Glomerular visceral epithelial cell (primary cell): ENCODE measurements at regions not wholly inside any gene's neighbourhood (a gene's known extent, or its start where the extent isn't known, plus 50 kb on each side); places are given as distances from the start of the nearest gene placed in this dataset.
"Not testable (repeated sequence)": the region's sequence is repeated elsewhere in the genome, so short reads cannot be mapped to it uniquely, and the experiment has no call there.

Experiments
- DNase-seq: peaks from one replicate; pipeline ENCODE4 v3.0.0-alpha.2; 2016; ENCODE audit errors: extremely low spot score

DNA sequence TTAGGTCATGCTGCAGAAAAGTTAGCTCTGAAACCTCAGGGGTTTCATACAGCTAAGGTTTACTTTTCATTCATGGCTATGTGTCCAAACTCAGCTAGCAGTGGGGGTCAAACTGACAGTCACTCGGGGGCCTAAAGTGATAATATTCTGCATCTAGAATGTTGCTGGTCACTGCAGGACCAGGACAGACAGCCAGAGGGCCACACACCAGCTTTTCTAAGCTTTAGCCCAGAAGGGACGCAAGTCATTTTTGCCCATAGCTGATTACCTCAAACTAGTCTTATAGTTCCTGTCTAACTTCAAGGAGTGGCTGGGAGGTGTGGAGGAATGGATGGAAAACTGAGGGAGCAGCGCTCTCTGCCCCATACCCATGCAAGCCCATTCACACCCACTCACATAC lies 163.0 kb upstream of the NLRP1 start:
- DNase-seq: no peak

DNA sequence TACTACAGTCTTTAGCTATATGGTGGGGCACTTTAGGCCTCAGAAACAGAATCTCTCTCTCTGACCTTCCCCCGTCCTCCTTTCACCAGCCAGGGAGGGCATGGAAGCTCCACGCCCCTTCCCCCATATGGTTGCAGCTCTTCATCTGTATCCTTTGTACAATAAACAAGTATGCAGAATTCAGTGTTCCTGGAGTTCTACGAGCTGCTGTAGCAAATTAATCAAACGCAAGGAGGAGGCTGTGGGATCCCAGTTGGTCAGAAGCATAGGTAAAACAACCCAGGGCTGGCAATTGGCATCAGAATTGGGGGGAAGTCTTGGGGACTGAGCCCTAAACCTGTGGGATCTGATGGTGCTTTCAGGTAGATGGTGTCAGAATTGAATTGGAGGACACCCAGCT lies 163.7 kb upstream of the NLRP1 start:
- no peak for DNase-seq

DNA sequence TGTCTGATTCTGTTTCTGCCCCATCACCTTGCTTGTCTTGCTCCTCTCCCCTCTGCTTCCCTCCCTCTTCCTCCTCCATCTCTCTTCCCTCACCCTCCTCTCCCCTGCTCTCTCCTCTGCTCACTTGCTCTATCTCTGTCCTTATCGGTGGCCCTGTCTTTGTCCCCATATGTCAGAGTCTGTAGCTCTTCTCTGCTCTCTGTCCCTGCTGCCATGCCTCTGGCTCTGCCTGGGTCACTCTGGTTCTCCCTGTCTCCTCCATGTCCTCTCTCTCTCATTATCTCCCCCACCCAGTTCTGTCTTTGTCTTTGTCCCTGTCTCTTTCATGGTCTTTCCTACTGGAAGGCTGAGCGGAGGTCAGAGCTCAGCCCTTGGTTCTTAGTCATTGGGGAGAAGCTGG lies 169.1 kb upstream of the NLRP1 start:
- no peak for DNase-seq

DNA sequence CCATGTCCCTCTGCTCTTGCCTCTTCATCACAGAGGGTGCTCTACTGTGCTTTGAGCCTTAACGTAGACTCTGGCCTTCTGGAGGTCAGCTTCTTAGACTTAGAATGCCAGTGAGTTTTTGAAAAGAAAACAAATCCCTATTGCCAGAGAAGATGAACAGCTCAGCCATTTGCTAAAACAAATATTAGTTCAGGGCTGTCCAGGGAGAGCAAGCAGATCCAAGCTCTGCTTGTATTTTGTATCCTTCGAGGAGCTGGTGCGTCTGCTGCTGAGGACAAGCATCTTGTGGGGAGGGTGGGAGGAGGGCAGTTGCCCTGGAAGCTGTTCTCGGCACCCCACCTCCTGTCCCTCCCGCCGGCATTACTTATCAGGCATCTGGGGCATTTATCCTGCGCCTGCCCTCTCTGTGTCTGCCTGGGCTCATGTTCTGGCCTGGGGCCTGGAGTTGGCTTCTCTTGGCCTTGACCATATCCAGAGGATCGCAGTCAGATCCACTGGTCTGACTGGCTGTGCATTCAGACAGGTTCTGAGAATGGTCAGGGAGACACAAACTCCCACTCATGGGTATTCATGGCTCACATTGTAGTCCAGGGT lies 173.1 kb upstream of the NLRP1 start:
- DNase-seq: no peak

DNA sequence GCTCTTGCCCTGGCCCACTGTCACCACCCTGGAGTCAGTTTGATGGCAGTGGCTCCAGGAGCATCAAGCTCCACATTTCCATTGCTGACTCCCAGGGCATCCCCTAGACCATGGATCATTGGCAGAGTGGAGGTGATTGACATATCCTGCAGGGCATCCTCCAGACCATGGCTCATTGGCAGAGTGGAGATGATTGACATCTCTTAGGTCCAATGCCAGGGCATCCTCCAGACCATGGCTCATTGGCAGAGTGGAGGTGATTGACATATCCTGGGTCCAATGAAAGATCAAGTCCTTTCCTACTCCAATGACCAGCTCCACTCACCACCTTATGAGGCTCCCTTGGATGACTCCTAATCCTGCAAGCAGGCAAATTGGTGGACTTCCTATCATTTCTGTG lies 174.3 kb upstream of the NLRP1 start:
- peak; percentile 17 for DNase-seq

DNA sequence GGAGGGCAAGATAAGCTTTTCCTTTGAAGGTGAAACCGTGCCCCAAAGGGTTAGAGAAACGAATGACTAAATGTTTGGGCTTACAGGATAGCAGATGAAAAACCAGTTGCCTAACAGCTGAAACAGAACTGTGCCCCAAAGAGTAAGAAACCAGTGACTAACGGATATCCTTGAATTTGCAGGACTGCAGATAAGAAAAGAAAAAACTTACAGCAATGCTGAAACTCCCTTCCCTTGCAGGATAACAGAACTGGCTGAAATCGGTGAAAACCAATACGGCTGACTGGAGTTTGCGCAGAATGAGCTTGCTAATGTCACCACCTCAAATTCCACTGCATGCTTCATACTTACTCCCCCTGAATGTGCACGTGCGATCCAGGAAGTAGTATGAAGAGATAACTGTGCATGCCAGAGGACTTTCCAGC lies 175.2 kb upstream of the NLRP1 start:
- no peak for DNase-seq

DNA sequence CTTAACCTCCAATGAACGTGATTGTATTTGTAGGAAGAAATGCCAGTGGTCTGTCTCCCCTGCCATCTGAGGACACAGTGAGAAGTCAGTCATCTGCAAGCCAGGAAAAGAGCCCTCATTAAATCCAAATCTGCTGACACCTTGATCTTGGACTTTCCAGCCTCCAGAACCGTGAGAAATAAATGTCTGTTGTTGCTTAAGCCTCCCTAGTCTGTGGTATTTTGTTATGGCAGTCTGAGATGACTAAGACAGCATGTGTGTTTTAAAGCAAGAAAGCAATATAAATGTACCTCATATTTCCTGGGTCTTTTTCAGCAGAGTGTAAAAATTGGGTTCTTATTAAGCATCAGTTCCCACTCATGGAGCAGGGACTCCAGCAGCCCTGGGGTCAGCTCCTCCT lies 177.9 kb upstream of the NLRP1 start:
- DNase-seq: no peak

DNA sequence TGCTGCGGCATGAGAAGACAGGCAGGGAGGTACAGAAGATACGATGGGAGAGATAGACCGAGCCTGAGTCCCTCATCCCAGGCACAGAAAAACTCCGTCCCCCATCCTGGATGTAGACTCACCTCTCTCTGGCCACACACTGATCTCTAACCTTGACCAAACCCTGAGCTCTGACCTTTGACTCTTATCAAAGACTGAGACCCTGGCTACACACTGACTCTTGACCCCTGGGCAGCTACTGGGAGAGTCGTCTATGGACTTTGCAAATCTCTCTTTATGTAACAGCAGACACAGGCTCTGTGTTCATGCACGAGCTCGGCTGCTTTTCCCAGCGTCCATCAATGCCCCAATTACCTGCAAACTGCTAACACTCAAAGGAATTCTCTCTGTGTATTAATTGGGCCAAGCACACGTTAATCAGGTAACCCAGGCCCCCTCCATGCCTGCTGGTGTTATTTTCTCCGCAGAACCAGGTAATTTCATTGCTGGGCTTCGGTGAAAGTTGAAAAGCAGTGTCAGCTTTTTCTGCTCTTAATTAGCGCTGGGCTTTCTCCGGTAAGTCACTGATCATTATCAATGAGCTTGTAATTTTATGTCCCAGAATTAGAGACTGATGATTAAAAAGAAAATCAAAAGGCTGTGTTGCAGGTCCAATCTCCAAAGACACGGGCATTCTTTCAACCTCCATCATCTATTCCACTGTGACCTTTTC lies 179.4 kb upstream of the NLRP1 start:
- DNase-seq: no peak

DNA sequence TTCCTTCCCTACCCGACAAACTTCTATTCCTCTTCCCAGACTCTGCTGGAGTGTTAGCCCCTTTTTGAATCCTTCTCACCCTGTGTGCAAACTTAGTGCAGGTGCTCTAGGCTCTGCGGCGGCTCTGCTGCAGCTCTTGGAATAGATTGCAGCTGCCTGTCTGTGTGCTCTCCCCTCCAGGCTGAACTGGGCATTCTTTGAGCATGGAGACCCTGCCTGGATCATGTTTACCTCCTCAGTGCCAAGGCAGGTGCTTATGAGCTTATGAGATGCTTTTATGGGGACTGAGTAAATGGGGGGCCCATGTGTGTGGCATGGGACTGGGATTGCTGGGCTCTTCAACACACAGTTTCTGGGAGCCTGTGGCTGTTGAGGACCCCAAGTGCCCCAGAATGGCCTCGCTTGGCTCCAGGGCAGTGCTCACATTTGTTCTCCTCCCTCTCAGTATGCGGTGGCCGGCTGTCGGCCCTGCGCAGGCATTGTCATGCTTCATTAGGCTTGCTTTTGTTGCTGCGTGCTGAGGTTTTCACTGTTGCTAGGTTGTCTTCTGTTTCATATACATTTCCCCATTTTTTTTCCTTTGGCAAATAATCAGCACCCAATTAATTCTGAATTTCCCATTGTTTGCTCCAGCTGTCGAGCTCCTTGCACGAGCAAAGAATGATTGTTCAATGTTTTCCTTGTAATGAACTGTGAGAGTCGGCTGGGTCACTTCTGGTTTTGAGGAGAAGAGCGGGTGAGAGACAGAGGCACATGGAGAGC lies 185.5 kb upstream of the NLRP1 start:
- DNase-seq: peak; percentile 74

DNA sequence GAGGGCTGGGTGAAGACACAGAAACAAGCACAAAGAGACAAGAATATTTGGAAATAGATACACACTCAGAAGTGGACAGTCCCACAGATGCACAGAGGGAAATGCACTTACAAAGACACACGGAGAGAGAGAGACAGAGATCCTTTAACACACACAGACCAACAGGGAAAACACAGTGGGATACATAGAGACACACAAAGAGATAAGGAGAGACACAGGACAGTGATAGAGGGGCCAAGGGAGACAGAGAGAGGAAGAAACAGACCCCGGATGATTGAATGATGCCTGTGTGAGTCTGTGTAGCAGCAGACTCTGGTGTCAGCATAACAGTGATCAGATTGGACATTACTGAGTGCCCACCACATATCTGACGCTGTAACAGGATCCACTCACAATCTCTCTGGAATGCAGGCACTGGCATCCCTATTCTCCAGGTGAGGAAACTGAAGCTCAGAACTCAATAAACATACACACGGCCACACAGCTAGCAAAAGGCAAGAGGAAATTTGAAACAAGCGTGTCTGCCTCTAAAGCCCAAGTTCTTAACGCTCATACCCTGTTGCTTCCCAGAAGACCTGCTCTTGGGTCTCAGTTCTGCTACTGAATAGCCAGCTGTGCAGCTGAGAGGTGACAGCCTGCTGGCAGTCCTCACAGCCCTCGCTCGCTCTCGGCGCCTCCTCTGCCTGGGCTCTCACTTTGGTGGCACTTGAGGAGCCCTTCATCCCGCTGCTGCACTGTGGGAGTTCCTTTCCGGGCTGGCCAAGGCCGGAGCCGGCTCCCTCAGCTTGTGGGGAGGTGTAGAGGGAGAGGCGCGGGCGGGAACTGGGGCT lies 186.3 kb upstream of the NLRP1 start:
- no peak for DNase-seq

DNA sequence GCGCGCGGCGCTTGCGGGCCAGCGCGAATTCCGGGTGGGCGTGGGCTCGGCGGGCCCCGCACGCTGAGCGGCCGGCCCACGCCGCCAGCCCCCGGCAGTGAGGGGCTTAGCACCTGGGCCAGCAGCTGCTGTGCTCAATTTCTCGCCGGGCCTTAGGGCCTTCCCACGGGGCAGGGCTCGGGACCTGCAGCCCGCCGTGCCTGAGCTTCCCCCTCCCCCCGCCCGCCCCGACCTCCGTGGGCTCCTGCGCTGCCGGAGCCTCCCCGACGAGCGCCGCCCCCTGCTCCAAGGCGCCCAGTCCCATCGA lies 186.9 kb upstream of the NLRP1 start:
- not testable (repeated sequence) for DNase-seq

DNA sequence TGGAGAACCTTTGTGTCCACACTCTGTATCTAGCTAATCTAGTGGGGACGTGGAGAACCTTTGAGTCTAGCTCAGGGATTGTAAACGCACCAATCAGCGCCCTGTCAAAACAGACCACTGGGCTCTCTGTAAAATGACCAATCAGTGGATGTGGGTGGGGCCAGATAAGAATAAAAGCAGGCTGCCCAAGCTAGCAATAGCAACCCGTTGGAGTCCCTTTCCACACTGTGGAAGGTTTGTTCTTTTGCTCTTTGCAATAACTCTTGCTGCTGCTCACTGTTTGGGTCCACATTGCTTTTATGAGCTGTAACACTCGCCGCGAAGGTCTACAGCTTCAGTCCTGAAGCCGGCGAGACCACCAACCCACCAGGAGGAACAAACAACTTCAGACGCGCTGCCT lies 187.7 kb upstream of the NLRP1 start:
- not testable (repeated sequence) for DNase-seq

DNA sequence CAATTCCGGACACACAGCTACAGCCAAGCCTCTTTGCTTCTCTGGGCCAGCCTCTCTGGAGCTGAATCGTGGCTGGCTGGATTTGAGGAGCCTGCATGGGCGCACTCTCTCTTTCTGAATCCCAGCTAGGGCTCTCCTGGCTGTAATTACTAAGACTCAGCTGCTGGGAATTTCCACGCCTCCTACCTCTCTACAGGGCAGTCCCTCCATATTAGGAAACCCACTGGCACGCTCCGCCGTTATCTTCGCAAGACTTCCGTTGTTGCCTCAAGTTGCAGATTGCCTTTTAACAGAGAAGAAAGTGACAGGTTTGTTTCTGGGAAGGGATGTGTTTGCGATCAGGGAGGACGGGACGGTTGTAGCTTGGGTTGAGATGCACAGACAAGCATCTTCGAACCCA lies 188.4 kb upstream of the NLRP1 start:
- no peak for DNase-seq

DNA sequence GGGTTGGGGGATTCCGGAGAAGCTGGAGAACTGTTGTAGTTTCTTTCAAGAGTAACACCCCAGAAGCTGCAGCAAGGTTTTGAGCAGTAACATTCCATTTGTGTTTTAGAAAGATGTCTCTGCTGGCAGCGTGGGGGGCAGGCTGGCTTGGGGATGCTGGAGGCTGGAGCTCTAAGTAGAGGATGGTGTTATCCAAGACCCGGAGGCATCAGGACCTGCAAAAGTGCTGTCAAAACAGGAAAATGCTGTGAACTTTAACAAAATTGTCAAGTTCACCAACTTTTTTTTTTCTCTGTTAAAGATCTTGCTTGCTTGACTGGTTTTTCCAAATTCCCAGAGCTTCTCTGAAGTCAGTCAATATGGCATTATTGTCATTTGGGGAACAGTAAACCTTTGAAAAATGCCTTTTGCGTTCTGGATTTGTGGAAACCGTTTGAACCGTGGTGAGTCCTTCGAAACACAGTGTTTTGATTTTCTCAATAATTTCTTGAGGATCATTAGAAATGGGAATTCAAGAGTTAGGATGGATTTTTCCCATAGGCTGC lies 189.6 kb upstream of the NLRP1 start:
- no peak for DNase-seq

DNA sequence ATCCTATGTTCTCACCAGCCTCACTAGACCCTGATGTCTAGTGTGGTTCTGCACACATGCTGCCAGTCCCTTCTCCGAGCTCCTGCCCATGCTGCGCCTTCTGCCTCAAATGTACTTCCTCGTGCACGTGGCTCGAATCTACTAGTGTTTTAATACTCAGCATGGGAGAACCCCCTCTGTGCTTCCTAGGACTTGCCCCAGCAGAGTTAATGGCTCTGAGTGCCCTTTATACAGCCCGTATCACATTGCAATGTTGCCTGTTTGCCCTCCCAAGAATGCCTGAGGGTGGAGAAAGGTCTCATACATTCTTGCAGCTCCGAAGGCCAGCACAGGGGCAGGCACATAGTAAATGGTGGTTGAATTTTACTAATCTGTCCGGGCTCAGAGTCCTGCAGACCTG lies 190.8 kb upstream of the NLRP1 start:
- no peak for DNase-seq

DNA sequence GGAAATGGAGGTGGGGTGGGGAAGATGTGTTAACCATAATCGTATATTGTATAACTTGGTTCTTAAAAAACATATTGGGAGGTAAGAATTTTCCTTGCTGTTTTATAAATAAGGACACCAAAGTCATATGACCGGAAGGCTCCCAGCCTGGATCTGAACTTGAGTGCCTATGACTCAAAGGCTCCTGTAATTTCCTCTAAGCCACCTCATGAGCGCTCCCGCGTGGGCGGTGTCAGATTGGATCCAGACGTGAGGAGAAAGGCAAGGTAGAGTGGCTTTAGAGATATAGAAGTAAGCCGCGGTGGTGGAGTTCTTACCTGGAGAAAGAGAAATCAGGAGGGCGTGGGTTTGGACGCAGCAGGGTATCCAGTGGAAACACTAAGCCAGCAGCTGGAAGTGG lies 196.2 kb upstream of the NLRP1 start:
- peak; percentile 74 for DNase-seq

DNA sequence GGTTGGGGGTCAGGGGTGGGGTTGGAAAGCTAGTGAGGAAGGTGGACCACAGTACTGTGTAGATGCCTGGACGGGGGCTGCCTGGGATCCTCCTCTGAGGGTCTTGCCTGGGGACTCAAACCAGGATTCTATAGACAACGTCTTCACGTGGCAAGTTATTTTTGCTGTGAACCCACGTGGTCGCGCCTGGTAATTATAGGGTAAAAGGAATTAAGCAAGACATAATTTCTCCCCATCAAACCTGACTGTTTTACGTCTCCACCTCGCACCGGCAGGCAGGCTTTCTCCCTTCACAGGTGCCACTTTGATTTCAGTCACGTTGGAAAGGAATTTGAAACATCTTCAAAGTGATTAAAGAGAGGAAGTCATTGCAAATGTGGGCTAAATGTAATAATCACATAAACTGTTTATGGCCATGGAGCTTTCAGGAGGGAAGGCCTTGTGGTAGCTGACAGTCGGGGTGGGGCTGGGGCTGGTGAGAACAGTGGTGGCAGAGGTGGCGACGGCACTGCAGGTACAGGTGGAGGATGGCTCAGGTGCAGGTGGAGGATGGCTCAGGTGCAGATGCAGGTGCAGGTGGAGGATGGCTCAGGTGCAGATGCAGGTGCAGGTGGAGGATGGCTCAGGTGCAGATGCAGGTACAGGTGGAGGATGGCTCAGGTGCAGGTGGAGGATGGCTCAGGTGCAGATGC lies 197.1 kb upstream of the NLRP1 start:
- DNase-seq: no peak

DNA sequence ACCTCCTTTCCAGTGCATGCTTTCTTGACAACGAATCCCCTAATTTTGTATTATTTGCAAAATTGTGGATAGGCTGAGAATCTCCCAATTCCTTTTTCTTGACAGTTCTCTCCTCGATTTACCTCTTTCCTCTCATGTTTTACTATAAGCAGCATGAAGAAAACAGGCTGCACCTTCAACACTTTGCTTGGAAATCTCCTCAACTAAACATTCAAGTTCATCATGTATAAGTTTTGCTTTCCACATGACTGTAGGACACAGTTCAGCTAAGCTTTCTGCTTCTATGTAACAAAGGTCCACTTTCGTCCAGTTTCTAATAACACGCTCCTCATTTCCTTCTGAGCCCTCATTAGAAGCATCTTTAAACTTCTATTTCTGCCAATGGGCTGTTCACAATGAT lies 199.0 kb upstream of the NLRP1 start:
- no peak for DNase-seq

DNA sequence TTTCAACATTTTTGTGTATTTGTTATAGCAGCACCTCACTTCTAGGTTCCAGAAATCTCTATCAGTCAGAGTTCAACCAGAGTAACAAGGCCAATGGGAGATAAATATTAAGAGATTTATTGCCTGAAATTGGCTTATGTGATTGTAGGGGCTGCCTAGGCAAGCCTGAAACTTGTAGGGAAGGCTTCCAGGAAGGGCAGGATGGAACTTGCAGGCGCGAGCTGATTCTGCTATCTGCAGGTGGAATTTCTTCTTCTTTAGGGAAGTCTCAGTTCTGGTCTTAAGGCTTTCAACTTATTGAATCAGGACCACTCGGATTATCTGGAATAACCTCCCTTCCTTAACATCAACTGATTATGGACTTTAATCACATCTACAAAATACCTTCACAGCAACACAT lies 199.5 kb upstream of the NLRP1 start:
- no peak for DNase-seq

DNA sequence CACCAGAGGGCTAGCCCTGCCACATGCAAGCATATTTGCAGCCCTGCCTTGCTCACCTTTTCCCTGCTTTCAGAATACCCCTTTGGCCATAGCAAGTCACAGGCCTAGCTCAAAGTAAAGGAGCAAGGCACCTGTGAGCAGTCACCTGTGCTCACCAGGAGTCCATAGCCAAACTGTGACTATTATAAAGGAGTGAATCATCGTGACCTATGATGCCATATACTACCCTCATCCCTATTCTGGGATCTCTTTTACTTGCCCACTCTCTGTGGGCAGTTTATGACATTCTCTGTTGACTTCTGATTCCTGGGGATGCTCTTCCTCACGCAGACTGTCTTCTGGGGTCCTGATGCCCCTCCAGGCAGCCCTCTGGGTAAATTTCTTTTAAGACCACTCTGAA lies 200.5 kb upstream of the NLRP1 start:
- peak; percentile 36 for DNase-seq

DNA sequence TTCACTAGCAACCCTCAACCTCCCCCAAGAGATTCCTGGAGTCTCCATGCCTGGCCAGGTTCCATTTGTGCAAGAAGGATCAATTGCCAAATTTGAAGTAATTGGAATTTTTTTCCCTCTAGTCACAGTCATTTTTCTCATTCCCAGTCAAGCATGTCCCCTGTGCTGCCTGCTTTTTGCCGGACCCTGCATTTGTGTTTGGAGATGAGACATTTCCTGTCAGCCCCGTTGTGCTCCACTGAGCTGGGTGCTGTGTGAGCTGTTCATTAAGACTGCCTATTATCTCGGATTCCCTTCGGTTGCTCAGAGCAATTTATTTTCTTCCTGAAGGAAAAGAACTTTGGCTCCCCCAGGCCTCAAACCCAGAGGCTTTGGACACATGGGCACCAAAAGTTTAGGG lies 201.0 kb upstream of the NLRP1 start:
- peak; percentile 94 for DNase-seq
